Heart left ventricle (tissue), 13 donors: ENCODE measurements at regions not wholly inside any gene's neighbourhood (a gene's known extent, or its start where the extent isn't known, plus 50 kb on each side); places are given as distances from the start of the nearest gene placed in this dataset.

Experiments used
- POLR2A ChIP-seq, 2 donors: fragments of 450-650 bp; IDR thresholded peaks; one replicate each; pipeline ENCODE4 v1.6.1; 2017; ENCODE audit warnings: antibody characterized with exemption in 2 of 2, mild to moderate bottlenecking in 2 of 2, moderate library complexity in 2 of 2
- TF ChIP-seq, protein P1 (sequence below), 12 donors: fragments of 200-600 bp; sonication (generic) in 4 of 12; IDR thresholded peaks; one replicate each; pipeline versions ENCODE4 v1.5.0 to v1.8.0; 2018 to 2022; ENCODE audit warnings: antibody characterized with exemption in 12 of 12, mild to moderate bottlenecking in 5 of 12
- donor health status: ischemic (EF 13 %, LVEDD 7.1; RV severe dilation, severe dysfunction).
- donor health status: DM: no; HTN: yes; CAD: no.
- donor health status: DM: no; HTN: no; CAD: no.
- donor health status: ischemic (EF 25% LVEDD 6.9; RV normal size, moderate dysfunction).
- donor health status: ischemic (EF 25% LVEDD 5.7; RV mildly dilated, moderate dysfunction).
- donor health status: ischemic (EF 35%, LVEDD 5.7; RV mildly dilated, moderate dysfunction).
- donor health status: nonischemic (EF 11% LVEDD 7.7; RV severe dilation, severe dysfunction).
- donor health status: DM: yes; HTN: yes; CAD: no.
- donor health status: PGD.
- donor health status: ischemic (EF 29% LVEDD 5.4; RV normal size, mild dysfunction).
- donor health status: nonischemic (EF 23%, LVEDD 6.1; RV moderate dilation, normal function).

DNA sequence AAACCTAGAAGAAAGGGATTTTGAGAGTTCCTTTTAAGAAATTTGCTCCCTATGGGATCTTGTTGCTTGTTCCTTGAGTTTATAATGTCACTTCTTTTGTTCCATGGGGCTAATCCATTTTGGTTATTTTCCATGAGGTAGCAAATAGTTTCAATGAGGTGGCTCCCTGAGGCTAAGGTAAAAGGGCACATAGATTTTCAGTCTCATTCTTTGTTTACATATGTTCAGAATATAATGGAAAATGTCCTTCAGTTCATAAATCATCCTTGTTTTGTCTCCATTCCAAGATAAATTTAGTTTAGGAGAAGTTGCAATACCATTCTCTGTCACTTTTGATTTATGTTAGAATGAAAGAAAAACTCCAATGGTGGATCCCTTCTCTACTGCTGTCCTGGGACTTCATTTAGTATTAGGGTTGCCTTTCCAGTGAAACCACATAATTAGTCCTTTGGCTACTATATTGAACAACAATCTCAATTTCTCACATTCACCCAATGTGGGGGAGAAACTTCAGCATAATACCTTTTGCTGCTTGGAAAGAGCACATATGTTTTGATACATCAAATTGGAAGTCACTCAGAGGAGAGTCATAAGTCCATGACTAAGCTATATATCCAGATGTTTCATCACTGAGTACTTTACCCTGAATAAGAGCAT is 80.9 kb upstream of the ADAMTS5 start:
- no peak for TF ChIP-seq POLR2A (IDR thresholded peaks at IDR 0.05)
- TF ChIP-seq, protein P1, sequence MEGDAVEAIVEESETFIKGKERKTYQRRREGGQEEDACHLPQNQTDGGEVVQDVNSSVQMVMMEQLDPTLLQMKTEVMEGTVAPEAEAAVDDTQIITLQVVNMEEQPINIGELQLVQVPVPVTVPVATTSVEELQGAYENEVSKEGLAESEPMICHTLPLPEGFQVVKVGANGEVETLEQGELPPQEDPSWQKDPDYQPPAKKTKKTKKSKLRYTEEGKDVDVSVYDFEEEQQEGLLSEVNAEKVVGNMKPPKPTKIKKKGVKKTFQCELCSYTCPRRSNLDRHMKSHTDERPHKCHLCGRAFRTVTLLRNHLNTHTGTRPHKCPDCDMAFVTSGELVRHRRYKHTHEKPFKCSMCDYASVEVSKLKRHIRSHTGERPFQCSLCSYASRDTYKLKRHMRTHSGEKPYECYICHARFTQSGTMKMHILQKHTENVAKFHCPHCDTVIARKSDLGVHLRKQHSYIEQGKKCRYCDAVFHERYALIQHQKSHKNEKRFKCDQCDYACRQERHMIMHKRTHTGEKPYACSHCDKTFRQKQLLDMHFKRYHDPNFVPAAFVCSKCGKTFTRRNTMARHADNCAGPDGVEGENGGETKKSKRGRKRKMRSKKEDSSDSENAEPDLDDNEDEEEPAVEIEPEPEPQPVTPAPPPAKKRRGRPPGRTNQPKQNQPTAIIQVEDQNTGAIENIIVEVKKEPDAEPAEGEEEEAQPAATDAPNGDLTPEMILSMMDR (IDR thresholded peaks at IDR 0.05), result no peak
